ENCODE measurements at regions not wholly inside any gene's neighbourhood (a gene's known extent, or its start where the extent isn't known, plus 50 kb on each side); places are given as distances from the start of the nearest gene placed in this dataset.

DNA sequence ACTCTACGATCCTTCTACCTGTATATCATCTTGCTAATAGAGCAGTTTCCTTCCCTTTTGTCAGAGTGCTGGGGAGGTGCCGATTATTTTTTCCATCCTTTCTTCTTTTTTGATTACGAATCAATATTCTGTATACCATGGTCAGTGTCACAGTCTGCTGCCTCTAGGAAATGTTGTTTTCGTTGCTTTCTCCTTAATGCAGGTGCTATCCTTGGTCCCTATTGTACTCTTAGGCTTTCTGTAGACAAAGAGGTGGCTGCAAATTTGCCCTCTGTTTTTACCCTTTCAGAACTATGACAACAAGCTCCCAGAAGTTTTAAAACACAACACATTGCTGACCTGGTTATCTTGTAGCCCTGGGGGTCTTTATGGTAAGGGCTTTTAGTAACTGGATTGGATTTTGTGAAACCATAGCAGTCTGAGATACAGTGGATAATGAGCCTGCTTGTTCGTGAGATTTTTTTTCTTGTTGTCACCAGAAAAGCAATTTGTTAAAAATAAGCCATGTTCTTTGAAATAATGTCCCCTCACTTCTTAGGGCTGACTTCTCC is 430.3 kb upstream of the TPM1 start:
- no peak for DNase-seq (ENCODE audit: low read depth)

DNA sequence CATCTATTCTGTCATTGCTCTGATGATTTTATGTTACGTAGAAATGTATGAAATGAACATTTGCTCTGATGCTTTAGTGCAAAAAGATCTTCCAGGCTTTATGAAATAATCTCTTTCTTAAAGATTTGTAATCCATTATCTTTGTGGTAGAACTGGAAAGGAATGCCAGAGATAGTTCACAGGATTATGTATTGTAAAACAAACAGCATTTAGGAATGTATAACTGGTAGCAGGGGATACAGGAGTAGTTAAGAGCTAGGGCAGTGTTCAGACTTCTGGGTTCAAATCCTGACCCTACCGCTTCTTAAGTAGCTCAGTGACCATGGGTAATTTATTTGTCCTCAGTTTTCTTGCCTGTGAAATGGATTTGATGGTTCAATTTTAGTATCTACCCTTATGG is 429.8 kb upstream of the TPM1 start:
- no peak for DNase-seq (ENCODE audit: low read depth)

DNA sequence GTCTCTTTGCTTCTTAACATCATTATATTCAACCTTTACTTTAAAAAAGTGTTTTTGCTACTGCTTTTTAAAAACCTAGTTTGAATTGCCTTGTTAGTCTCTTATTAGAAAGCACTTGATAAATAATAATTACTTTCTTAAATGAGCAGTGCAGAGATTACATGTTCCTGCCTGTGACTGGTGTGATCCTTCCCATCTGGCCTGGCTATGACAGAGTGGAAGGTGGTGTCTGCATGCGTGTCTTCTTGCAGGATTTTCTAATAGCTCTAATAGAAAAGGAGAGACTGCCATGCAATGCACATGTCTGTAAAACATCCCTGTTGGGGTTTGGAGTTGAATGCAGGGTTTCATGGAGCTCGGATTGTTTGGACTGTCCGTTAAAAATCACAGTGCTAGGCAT is 425.8 kb upstream of the TPM1 start:
- no peak for DNase-seq (ENCODE audit: low read depth)

DNA sequence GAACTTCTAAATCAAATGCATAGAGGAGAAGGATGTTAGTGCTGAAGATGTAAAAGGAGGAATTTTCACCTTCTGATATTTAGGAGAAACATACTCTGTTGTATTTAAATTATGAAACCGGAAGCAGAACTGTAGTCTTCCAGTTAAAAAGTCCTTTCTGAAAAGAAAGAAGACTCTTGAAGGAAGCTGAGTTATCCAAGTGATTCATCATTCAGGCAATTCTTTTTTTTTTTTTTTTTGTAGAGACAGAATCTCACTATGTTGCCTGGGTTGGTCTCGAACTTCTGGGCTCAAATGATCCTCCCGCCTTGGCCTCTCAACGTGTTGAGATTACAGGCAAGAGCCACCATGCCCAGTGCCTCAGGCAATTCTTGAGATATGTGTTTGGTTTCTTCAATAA is 424.8 kb upstream of the TPM1 start:
- no peak for DNase-seq (ENCODE audit: low read depth)

DNA sequence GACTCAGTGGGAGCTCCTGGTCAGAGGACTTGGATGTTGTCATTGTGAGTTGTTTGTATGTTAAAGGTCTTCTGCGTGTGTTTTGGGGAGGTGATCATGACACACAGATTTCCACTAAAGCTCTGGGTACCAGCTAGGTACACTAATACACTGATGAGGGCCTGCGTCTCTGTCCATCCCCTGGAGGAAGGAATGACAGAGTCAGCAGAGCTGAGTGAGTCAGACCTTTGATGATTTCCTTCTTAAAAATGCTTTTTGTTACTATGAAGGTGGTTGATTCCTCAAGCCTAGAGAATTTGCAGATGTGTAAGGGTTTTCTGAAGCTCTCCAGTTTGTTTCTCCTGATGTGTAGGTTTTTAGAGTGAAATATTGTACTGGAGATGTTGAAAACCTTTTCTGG is 424.1 kb upstream of the TPM1 start:
- no peak for DNase-seq (ENCODE audit: low read depth)

DNA sequence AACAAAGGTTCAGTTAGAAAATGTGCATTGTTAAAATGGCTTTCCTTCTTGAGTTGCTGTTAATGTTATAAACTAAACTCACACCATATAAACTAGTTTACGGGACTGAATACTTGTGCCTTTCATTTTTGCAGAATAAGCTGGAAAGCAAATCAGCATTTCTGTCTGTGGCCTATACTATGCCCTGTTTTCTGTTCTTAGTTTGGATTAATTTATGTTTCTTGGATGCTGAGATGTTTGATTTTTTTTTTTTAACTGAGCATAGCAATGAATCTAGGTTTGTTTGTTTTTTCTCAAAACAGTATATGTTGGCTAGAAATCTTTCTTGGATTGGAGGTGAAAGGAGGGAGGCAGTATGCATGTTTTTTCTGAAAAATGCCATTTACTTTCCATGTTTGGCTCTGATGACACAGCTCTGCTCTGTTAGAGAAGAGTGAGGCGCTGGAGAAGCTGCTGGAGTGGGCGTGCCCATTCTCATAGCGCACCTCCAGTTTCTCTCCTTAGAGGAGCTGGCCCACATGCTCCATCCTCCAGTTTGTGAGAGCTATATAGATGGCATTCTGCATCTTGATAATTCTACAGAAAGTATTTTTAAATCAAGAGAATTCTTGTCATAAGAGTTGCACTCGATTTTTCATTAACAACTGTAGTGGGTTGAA is 423.6 kb upstream of the TPM1 start:
- DNase-seq (ENCODE audit: low read depth), result no peak

DNA sequence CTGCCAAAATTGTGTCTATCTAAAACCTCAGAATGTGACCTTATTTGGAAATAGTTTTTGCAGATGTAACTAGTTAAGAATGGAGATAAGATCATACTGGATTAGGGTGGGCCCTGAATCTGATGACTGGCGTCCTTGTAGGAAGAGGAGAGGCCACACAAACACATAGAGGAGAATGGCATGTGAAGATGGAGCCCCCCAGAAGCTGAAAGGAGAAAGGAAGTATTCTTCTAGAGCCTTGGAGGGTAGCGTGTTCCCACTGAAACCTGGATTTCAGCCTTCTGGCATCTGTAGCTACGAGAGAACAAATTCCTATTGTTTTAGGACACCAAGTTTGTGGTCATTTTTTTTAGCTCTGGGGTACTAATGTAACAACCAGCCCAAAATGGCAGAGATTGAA is 423.0 kb upstream of the TPM1 start:
- DNase-seq (ENCODE audit: low read depth), result no peak

DNA sequence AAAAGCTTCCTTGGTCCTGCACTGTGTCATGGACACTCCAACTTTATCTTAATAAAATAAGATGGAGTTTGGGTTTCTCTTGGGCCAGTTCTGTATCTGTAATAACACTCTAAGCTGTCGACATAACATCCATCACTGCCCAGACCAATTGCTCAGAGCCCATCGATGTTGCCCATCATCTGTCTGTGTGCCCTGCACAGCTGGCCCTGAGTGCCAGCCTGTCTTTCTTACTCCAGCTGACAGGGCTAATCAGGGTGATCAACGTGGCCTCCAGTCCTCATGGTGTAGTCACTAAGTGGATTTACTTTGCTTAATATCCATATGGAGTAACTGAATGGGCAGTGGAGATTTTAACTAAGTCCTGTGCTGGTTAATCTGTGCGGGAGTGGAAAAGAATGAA is 419.8 kb upstream of the TPM1 start:
- DNase-seq (ENCODE audit: low read depth), result no peak

DNA sequence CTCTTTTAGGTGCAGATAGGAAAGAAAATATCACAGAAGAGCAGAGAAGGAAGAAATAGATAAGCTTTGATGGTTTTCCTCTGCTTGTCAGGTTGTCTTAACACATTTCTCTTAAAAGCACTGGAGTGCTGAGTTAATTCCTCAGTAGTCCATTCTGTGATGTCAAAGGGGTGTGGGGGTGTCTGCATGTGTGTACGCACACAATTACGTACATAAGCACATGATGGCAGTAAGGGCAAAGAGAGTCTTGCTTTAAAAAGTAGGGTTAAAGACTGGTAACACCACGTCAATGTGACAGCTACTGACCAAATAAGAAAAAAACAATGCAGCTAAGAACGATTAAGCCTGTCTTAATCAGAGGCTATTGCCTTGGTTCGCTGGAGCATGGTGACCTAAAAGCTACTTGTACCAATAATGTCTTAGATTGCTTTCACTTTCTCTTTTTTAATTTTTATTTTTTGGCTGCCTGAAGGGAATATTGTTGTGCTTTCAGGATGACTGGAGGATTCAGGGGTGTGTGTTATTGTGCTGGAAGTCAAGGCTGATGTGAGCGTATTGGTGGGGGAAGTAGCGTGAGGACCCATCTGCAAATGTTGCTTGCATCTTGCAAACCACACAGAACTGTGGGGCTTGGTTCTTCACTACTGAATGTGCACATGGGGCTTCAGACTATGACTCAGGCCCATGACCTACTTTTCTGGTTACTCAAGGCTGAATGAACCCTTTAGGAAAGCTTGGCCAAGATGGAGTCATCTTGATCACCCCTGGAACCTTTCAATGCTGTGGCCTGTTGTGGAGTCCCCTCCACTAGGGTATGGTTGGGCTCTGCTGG is 417.8 kb upstream of the TPM1 start:
- DNase-seq (ENCODE audit: low read depth), result no peak

DNA sequence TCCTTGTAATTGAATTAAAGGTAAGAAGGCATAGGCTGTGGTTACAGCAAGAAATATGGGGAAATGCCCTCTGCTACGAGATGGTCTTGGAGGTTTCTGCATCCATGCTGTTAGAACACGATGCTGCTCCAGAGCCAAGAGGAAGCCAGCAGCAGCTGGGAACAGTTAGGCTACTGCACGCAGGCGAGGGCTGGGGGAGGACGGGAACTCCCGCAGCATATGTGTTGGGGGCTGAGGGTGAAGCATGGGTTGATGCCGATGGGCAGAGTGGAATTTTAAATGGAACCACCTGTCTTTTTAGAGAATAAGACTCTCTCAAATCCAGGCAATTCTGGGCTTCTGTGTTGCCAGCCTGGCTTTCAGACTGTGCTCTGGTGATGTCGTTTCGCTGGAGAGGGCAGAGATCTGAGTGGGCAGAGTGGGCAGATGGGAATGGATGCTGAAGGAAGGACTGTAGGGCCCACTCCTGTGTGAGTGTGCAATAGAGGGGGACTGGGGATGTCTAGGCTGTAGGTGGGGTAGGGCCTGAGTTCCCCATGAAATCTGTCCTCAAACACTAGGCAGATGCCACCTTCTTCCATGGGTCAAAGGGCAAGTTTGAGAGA is 417.0 kb upstream of the TPM1 start:
- DNase-seq (ENCODE audit: low read depth), result no peak

DNA sequence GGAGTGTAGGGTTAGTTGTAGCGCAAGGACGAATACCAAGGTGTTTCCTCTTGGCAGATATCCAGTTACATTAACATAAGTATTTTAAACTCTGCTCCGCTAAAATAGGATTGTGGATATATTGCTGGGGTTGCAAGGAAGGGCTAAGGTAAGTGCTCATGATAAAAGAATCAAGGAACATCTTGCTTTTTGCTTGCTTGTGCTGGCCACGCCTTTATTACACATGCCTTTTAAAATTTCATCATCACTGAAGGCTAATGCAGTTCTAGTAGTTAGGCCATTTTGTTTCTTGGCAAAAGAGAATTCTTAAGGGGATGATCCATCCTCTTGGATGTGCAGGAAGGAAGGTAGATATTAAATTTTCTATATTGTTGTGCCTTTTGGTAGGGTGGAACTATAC is 415.6 kb upstream of the TPM1 start:
- DNase-seq (ENCODE audit: low read depth), result no peak

DNA sequence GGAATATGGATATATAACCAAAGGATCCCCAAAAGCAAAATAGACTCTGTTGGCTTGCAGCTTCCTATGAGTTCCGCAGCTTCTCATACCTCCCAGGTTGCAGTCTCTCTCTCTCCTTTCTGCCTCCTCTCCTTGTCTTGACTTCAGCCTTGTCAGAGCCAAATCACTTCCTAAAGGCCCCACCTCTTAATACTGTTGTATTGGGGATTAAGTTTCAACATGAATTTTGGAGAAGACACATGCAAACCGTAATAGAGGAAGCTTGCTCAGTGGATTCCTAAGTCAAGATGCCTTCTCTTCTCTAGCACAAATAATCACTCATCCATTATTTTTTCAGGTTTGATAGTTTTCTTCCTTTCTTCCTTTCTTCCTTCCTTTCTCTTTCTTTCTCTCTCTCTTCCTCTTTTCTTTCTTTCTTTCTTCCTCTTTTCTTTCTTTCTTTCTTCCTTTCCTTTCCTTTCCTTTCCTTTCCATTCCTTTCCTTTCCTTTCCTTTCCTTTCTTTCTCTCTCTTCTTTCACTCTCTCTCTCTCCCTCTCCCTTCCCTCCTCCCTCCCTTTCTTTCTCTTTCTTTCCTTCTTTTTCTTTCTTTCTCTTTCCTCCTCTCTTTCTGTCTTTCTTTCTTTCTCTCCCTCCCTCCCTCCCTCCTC is 411.3 kb upstream of the TPM1 start:
- DNase-seq (ENCODE audit: low read depth), result no peak

DNA sequence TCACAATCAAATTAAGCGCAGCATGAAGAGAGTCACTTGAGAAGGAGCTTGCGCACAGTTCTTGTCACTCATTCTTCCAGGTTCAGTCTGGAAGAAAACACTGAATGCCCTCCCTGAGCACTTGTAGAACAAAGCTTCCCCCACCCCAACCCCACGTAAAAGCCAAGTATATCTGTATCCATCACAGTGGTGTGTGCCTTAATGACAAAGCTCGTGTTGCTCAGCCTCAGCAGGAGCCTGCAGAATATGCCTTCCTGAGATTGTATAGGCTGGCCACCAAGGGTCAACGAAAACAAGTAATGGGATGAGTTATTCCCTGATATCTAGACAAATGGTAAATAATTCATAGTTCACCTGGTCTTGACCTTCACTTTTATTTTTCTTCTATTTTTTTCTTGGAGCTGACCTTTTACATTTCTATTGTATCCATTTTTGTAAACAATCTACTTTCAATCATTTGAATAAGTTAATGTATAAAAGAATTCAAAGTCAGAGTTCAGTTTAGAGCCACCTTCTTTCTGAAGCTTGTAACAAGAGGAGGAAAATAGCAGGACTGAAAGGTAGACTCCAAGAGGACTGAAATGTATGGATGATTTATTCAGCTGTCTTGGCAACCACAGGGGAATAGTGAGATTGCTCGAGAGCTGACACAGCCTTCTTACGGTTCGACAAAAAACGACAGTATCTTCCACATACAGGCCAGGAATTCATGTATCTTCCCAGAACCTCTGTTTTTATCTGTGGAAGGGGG is 405.5 kb upstream of the TPM1 start:
- DNase-seq (ENCODE audit: low read depth), result no peak

DNA sequence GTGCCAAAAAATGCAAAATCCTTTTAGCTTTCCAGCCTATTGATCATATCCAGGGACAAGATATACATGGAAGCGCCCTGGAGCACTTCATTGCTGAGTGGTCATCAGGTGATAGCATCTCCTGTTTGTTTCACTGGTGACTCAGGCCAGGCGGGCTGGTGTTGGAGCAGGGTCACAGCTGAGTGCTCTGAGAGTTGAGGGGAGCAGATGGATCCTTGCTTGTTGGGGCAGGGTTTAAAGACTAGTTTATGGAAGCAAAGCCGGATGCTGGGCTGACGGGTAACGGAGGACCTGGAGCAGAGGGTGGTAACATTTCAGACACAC is 405.0 kb upstream of the TPM1 start:
- DNase-seq (ENCODE audit: low read depth), result no peak

DNA sequence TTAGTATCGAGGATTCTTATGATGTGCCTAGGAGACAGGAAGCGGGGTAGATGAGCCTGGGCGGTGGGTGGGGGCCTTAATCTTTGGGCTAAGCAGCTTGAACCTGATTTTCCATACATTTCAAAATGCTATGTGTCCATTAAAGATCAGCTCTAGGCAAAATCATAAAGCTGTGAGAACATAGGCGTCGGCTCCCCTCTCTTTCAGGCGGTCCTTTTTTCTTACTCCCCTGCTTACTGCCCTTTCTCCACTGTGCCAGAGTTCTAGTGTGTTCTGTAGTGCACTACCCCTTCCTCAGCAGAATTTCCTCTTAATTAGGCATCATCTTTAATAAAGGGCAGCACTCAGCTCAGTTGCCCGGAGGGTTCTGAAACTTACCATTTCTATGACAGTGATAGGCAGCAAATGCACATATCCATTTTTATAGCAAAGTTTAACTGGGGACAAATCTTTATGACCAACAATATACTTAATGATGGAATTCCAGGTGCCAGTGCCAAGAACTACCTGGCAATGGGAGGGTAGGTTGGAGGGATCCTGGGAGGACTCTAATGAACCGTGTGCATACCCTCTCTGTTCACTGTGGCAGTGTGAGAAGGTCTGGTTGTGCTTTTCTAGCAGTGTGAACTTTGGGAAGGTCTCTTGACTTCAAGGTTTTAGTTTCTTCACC is 404.5 kb upstream of the TPM1 start:
- DNase-seq (ENCODE audit: low read depth), result no peak

DNA sequence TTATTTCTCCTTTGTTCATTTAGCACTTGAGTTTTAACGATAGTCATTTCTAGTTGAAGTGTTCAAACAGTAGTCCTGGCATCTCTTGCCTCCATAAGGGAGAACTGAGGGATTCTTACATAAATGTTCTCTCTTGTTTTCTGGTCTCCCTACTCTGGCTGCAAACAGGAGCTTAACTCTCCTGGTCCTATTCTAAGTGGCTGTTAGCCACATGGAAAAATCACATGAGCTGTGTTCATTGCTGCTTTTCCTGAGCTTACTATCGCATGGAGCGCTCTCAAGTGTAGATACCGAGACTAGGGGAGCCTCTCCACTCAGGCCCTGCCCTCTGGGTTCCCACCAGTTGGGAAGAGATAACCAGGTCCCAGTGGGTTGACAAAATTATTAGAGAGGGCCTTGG is 403.1 kb upstream of the TPM1 start:
- DNase-seq (ENCODE audit: low read depth), result no peak

DNA sequence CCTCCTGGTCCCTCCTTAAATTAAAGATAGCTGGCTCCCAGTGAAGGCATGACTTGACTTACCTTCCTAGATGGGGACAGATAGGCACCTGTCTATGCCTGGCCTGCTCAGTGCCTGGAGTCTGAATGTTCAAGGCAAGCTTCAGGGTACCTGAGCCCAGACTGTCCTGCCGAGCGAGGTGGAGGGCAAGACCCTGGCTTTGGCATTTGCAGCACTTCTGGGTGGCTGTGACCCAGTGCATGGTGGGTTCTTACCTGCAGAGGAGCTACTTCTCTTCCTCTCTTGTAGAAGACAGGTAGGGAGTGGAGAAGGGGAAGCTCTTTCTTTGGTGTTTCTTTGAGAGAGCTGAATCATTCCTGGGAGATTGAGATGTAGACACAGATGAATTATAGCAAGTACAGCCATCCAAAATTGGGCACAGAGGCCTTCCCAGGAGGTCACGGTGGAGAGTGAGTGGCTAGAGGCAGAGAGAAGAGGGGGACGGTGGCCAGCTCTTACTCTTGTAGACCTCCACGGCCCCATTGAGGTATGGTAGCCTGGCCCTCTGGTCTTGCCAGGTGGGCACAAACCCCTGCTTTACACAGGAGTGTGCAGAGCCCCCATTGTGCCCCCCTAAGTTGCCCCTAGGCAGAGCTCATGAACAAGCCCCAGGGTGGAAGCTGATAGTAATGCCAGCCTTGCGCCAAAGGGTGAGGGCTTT is 402.5 kb upstream of the TPM1 start:
- DNase-seq (ENCODE audit: low read depth), result no peak

DNA sequence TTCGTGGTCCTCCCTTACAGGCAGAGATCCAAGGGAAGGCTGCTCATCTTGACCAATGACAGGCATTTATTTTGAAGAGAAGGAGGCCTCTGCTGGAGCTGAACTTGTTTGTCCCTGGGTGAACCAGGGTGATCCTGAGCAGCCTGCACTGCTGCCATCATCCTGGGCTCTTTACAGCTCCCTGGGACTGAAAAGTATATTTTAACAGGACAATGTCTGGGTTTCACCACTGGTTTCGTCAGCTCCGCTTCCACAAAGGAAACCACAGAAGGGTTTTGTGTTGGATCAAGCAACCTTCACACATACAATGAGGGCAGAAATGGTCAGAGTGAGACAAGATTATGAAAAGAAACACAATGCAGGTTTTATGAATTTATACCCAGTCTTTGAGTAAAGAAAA is 400.7 kb upstream of the TPM1 start:
- DNase-seq (ENCODE audit: low read depth), result no peak

DNA sequence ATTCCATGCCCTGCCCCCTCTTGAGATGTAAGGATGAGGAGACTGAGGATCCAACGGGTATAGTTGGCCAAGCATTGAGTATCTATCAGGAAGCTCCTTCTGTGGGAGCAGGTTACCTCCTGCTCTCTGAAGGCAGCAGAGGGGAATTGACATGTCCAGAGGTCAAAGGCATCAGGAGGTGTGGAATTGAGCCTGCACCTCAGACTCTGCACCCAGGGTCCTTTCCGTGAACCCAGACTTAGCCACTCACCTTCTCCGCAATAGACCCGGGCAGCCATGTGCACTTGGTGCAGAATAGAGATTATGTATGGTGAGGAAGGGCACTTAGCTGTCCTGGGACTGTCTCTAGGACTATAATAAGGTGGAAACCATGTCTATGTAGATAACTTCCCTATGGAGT is 399.0 kb upstream of the TPM1 start:
- no peak for DNase-seq (ENCODE audit: low read depth)

DNA sequence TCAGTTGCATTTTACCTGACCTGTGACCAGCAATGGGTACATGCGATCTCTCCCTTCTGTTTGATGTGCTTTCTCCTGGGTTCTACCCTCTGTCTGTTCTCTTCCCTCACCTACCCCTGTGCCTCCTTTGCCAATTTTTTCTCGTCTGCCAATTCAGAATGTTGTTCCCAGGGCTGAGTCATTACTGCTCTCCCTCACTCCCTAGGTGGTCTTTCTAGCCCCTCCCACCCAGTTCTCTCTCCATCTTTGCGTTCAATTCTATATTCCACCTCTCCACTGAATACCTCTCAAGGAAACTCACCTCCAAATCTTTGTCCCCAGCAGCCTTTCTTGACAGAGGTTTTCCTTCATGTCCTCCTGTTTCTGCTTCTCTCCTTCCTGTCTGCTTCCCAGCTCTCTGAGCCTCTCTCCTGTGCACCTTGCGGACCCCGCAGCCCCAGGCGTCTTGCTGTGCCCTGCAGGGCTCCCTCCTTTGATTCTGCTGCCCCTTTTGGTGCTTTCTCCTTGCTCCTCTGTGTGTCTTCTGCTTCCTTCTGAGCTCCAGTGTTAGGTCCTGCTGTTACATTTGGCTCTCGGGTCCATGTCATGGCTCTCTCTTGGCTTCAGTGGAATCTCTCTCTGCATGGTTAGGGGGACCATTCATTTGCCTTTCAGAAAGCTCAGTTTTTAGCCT is 398.2 kb upstream of the TPM1 start:
- no peak for DNase-seq (ENCODE audit: low read depth)

All from activated T-helper 9 cell treated with anti-CD3 and anti-CD28 coated beads, Interleukin-2, amount 50 U/mL, for 16 hours (primary cell).